Neural cell (in vitro differentiated cells): ENCODE measurements at regions not wholly inside any gene's neighbourhood (a gene's known extent, or its start where the extent isn't known, plus 50 kb on each side); places are given as distances from the start of the nearest gene placed in this dataset.

ENCODE experiments used
- EZH2 ChIP-seq: fragments of 200-600, 300-800 bp; shearing (Covaris generic), sonication (generic); IDR thresholded peaks from 2 replicates; pipeline ENCODE4 v1.6.1; 2014; ENCODE audit warnings: antibody characterized with exemption, low read length, borderline replicate concordance, mild to moderate bottlenecking; ENCODE audit not compliant: insufficient read depth, poor library complexity, severe bottlenecking
- MXI1 ChIP-seq: fragments of 450-650 bp; conservative IDR thresholded peaks from 2 replicates; pipeline ENCODE4 v1.6.1; 2014; ENCODE audit warnings: antibody characterized with exemption, mild to moderate bottlenecking; ENCODE audit not compliant: poor library complexity, severe bottlenecking
- POLR2AphosphoS5 ChIP-seq: IDR thresholded peaks from 2 replicates; pipeline ENCODE4 v1.6.1; 2012
- TF ChIP-seq, protein P1 (sequence below): fragments of 450-650 bp; IDR thresholded peaks from 2 replicates; pipeline ENCODE4 v1.5.1; 2014; ENCODE audit warnings: antibody characterized with exemption, mild to moderate bottlenecking, moderate library complexity; ENCODE audit not compliant: poor library complexity, severe bottlenecking

DNA sequence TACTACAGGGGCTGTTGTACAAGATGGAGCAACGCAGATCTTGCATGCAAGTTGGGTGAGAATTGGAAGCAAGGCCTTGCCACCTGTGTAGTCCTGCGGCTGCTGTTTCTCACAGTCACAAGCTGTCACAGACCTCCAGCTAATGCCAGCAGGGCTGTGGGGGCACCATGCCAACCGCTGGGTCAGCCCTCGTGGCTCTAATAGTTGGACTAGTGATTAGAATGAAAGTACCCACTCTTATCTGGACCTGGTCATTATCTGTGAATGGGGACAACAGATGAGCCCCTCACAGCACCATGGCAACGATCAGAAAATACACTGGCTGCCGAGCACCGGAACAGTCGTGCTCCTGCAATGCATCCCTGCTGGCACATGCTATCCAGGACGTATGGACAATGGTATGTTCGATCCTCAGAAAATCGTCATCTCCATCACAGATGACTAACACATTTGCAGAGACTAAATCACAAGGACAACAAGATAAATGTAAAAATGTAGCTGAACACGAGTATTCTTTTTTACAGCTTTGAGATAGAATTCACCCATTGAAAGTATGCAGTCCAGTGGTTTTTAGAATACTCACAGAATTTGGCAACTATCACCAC, 80.4 kb upstream of the CALN1 start:
- no peak for TF ChIP-seq MXI1
- peak; percentile 20 for TF ChIP-seq POLR2AphosphoS5
- TF ChIP-seq, protein P1, sequence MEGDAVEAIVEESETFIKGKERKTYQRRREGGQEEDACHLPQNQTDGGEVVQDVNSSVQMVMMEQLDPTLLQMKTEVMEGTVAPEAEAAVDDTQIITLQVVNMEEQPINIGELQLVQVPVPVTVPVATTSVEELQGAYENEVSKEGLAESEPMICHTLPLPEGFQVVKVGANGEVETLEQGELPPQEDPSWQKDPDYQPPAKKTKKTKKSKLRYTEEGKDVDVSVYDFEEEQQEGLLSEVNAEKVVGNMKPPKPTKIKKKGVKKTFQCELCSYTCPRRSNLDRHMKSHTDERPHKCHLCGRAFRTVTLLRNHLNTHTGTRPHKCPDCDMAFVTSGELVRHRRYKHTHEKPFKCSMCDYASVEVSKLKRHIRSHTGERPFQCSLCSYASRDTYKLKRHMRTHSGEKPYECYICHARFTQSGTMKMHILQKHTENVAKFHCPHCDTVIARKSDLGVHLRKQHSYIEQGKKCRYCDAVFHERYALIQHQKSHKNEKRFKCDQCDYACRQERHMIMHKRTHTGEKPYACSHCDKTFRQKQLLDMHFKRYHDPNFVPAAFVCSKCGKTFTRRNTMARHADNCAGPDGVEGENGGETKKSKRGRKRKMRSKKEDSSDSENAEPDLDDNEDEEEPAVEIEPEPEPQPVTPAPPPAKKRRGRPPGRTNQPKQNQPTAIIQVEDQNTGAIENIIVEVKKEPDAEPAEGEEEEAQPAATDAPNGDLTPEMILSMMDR = no peak
- no peak for TF ChIP-seq EZH2
